A673 (cell line): ENCODE measurements at regions not wholly inside any gene's neighbourhood (a gene's known extent, or its start where the extent isn't known, plus 50 kb on each side); places are given as distances from the start of the nearest gene placed in this dataset.
"Not testable (repeated sequence)": the region's sequence is repeated elsewhere in the genome, so short reads cannot be mapped to it uniquely, and the experiment has no call there.

Experiments
- BruUV-seq: library from RNA; stranded (reverse); fragments of 400-500 nt; replicated peaks from 2 replicates; lab custom pipeline; 2021; lab: Mats Ljungman, UMichigan
- CTCF ChIA-PET: fragments of 300-600 bp; sonication (Branson Sonifier 250); formaldehyde crosslinking; loops from one replicate; lab custom pipeline; 2022; ENCODE audit warnings: antibody characterized with exemption; lab: Charles Lee
- POLR2A ChIA-PET: fragments of 300-600 bp; sonication (Branson Sonifier 250); formaldehyde crosslinking; loops from one replicate; lab custom pipeline; 2022; ENCODE audit warnings: antibody characterized with exemption; ENCODE audit not compliant: low non-redundant PET; lab: Charles Lee
- DNase-seq: peaks from one replicate; pipeline ENCODE4 v3.0.0-alpha.2; 2015; ENCODE audit warnings: low spot score
- H3K27ac ChIP-seq: fragments of 200-600 bp; sonication (generic); 2 replicates; pipeline ENCODE4 v1.5.1; 2016; ENCODE audit warnings: mixed run types, low read depth, mild to moderate bottlenecking, mixed read lengths, antibody characterized with exemption, low read length; ENCODE audit not compliant: poor library complexity, severe bottlenecking
- H3K27me3 ChIP-seq: fragments of 200-600 bp; sonication (generic); replicated peaks from 2 replicates; pipeline ENCODE4 v1.6.1; 2017; ENCODE audit warnings: mixed run types, low read depth, mild to moderate bottlenecking, mixed read lengths, antibody characterized with exemption, low read length; ENCODE audit not compliant: insufficient read depth, poor library complexity
- H3K36me3 ChIP-seq: fragments of 200-600 bp; sonication (generic); 2 replicates; pipeline ENCODE4 v1.6.1; 2016; ENCODE audit warnings: mixed run types, mild to moderate bottlenecking, mixed read lengths, antibody characterized with exemption, low read length; ENCODE audit not compliant: insufficient read depth, poor library complexity, severe bottlenecking
- H3K4me1 ChIP-seq: fragments of 200-600 bp; sonication (generic); 2 replicates; pipeline ENCODE4 v1.6.1; 2017; ENCODE audit warnings: mixed run types, mild to moderate bottlenecking, mixed read lengths, antibody characterized with exemption, low read length; ENCODE audit not compliant: insufficient read depth, poor library complexity, severe bottlenecking
- H3K4me3 ChIP-seq: fragments of 200-600 bp; sonication (generic); 2 replicates; pipeline ENCODE4 v1.5.1; 2016; ENCODE audit warnings: low read depth, mixed run types, mild to moderate bottlenecking, mixed read lengths, low read length; ENCODE audit not compliant: poor library complexity, severe bottlenecking
- H3K9me3 ChIP-seq: fragments of 200-600 bp; sonication (generic); 2 replicates; pipeline ENCODE4 v1.6.1; 2016; ENCODE audit warnings: mixed run types, low read depth, mild to moderate bottlenecking, mixed read lengths, antibody characterized with exemption, low read length; ENCODE audit not compliant: poor library complexity, severe bottlenecking
- EZH2 ChIP-seq: fragments of 200-600 bp; sonication (generic); IDR thresholded peaks from 2 replicates; pipeline ENCODE4 v1.6.1; 2017; ENCODE audit warnings: borderline replicate concordance, low read depth, mild to moderate bottlenecking, mixed read lengths, antibody characterized with exemption, low read length; ENCODE audit not compliant: poor library complexity, severe bottlenecking
- intact Hi-C: fragments of 100-400 bp; cut with micrococcal nuclease; formaldehyde crosslinking; loops from one replicate; pipeline ENCODE4 v1.10.0; 2022; ENCODE audit not compliant: unreplicated experiment
- TF ChIP-seq, protein P1 (sequence below): fragments of 300-800, 200-600 bp; sonication (generic); conservative IDR thresholded peaks from 2 replicates; pipeline ENCODE4 v1.5.1; 2017; ENCODE audit warnings: low read depth, mild to moderate bottlenecking, antibody characterized with exemption, low read length, moderate library complexity, mixed read lengths

DNA sequence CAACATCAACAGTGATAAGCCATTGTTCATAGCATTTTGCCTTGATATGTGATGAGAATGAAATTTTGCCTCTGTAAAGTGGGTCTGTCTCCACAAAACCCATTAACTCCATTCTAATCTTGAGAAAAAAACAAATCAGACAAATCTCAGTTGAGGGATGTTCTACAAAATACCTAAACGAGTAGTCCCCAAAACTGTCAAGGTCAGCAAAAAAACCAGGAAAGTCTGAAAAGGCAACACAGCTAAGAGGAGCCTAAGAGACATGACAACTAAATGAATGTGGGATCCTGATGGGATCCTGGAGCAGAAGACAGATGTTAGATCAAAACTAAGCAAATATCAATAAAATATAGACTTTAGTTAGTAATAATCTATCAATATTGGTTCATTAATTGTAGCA is 431.6 kb upstream of the SPTLC3 start:
- BruUV-seq, result no TSS peak
- no peak overlapping the region for H3K4me3 ChIP-seq
- TF ChIP-seq, protein P1, sequence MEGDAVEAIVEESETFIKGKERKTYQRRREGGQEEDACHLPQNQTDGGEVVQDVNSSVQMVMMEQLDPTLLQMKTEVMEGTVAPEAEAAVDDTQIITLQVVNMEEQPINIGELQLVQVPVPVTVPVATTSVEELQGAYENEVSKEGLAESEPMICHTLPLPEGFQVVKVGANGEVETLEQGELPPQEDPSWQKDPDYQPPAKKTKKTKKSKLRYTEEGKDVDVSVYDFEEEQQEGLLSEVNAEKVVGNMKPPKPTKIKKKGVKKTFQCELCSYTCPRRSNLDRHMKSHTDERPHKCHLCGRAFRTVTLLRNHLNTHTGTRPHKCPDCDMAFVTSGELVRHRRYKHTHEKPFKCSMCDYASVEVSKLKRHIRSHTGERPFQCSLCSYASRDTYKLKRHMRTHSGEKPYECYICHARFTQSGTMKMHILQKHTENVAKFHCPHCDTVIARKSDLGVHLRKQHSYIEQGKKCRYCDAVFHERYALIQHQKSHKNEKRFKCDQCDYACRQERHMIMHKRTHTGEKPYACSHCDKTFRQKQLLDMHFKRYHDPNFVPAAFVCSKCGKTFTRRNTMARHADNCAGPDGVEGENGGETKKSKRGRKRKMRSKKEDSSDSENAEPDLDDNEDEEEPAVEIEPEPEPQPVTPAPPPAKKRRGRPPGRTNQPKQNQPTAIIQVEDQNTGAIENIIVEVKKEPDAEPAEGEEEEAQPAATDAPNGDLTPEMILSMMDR, result no peak
- no peak for TF ChIP-seq EZH2
- no peaks in the 10 kb centered on the region for H3K9me3 ChIP-seq
- no peaks in the 10 kb centered on the region for H3K36me3 ChIP-seq
- H3K27me3 ChIP-seq, result no peaks in the 10 kb centered on the region
- no peak overlapping the region for H3K27ac ChIP-seq
- H3K4me1 ChIP-seq, result no peaks in the 10 kb centered on the region
- no peak for DNase-seq
- intact Hi-C loops, result no loop called here
- ChIA-PET CTCF (no interaction called here), POLR2A (no interaction called here)

DNA sequence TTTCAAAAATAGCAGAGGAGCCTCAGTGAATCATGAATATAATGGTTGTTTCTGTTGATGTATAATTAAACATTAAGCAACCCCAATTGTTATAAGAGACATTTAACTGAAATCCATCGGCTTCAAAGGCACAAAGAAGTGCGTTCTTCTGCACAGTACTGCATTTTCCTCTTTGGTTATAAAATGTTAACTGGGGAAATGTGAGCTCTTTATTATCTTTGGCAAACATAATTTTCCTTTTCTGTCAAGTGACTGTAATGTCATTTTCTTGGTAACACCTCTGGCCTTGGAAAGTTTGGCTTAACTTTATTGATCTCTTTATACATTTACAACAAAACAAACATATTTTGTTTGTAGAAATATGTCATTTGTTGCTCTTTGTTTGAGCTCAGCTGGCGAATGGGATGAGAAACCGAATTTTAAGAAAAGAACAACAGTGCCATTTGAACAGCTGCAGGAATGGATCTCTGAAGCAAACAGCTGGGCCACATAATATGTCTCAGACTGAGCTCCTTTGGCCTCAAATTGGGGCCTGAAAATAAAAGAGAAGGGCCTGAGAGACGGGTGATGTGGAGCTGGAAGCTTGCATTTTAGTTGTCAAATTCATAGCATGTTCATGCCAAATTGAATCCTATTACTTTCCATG is 427.0 kb upstream of the SPTLC3 start:
- Histone ChIP-seq H3K27ac (no peak overlapping the region), H3K4me3 (no peak overlapping the region), H3K27me3 (no peaks in the 10 kb centered on the region), H3K9me3 (no peaks in the 10 kb centered on the region), H3K4me1 (no peaks in the 10 kb centered on the region), H3K36me3 (no peaks in the 10 kb centered on the region)
- ChIA-PET POLR2A (no interaction called here), CTCF (no interaction called here)
- intact Hi-C loops, result no loop called here
- BruUV-seq, result no TSS peak
- TF ChIP-seq, protein P1, result no peak
- no peak for TF ChIP-seq EZH2
- DNase-seq, result no peak

DNA sequence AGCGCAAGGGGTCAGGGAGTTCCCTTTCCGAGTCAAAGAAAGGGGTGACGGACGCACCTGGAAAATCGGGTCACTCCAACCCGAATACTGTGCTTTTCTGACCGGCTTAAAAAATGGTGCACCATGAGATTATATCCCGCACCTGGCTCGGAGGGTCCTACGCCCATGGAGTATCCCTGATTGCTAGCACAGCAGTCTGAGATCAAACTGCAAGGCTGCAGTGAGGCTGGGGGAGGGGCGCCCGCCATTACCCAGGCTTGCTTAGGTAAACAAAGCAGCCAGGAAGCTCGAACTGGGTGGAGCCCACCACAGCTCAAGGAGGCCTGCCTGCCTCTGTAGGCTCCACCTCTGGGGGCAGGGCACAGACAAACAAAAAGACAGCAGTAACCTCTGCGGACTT is 426.1 kb upstream of the SPTLC3 start:
- POLR2A ChIA-PET, H3K36me3 ChIP-seq, BruUV-seq, CTCF ChIA-PET, intact Hi-C loops, H3K4me1 ChIP-seq, DNase-seq, H3K27me3 ChIP-seq, H3K27ac ChIP-seq, H3K4me3 ChIP-seq, H3K9me3 ChIP-seq: not testable (repeated sequence)

DNA sequence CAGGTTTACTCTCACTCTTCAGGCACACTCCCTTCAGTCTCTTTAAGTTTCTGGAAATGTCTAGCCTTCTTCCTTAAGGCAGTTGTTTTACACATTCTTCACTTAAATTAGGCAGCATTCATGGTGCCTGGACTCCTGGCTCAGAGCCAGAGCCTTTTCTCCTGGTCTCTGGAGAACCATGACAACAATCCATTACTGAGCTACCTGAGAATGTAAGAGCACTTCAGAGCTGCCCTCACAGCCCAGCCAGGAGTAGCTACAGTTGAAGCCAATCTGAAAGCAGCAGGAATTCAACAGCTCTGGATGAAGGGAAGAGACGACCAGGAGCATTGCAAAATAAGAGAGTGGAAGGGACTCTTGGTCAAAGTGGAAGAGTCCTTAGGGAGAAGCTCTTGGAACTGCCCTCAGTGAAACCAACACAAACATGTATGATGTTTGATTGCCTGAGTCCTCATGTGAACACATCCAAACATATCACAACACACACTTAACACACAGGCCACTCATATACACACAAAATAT is 416.8 kb upstream of the SPTLC3 start:
- intact Hi-C loops, result no loop called here
- POLR2A ChIA-PET, result no interaction called here
- Histone ChIP-seq H3K4me1 (peaks cover under 1% of the 10 kb centered on the region), H3K4me3 (no peak overlapping the region), H3K9me3 (no peaks in the 10 kb centered on the region), H3K27ac (no peak overlapping the region), H3K36me3 (no peaks in the 10 kb centered on the region), H3K27me3 (no peaks in the 10 kb centered on the region)
- DNase-seq, result no peak
- CTCF ChIA-PET, result no interaction called here
- BruUV-seq, result no TSS peak
- no peak for TF ChIP-seq EZH2
- TF ChIP-seq, protein P1, result no peak
